WTC11 (cell line): ENCODE measurements at regions not wholly inside any gene's neighbourhood (a gene's known extent, or its start where the extent isn't known, plus 50 kb on each side); places are given as distances from the start of the nearest gene placed in this dataset.

ENCODE experiments used
- ATAC-seq: fragments of 200-7000 bp; cut with Tn5 transposase; 2 replicates; pipeline ENCODE4 v1.10.0; 2021; ENCODE audit warnings: mild to moderate bottlenecking, moderate library complexity
- CTCF ChIA-PET: fragments of 300-600 bp; sonication (Branson Sonifier 250); formaldehyde crosslinking; loops from one replicate; lab custom pipeline; 2021; ENCODE audit warnings: antibody characterized with exemption; lab: Charles Lee
- POLR2A ChIA-PET: fragments of 350-600 bp; sonication (Branson Sonifier 250); formaldehyde crosslinking; loops from one replicate; lab custom pipeline; 2021; ENCODE audit warnings: antibody characterized with exemption; lab: Charles Lee
- DNase-seq: peaks from one replicate; pipeline ENCODE4 v3.0.0; 2021; ENCODE audit warnings: low spot score
- H3K27ac Mint-ChIP-seq: 2 replicates; pipeline ENCODE4 v1.8.0; 2021; ENCODE audit warnings: mixed read lengths
- H3K27me3 Mint-ChIP-seq: 2 replicates; pipeline ENCODE4 v1.8.0; 2021; ENCODE audit warnings: low read depth, mild to moderate bottlenecking, moderate library complexity, mixed read lengths
- H3K36me3 Mint-ChIP-seq: 2 replicates; pipeline ENCODE4 v1.8.0; 2021; ENCODE audit warnings: mixed read lengths
- H3K4me1 Mint-ChIP-seq: 2 replicates; pipeline ENCODE4 v1.8.0; 2022; ENCODE audit warnings: mixed read lengths
- H3K4me3 Mint-ChIP-seq: 2 replicates; pipeline ENCODE4 v1.8.0; 2021; ENCODE audit warnings: mild to moderate bottlenecking, moderate library complexity, mixed read lengths
- H3K9me3 Mint-ChIP-seq: 2 replicates; pipeline ENCODE4 v1.8.0; 2021; ENCODE audit warnings: mixed read lengths
- CREM ChIP-seq: sonication (generic); formaldehyde crosslinking; IDR thresholded peaks from 2 replicates; pipeline ENCODE4 v1.8.1; 2022; ENCODE audit warnings: mild to moderate bottlenecking, missing genetic modification reagents, moderate library complexity
- GABPB1 ChIP-seq: sonication (generic); formaldehyde crosslinking; IDR thresholded peaks from 2 replicates; pipeline ENCODE4 v1.8.1; 2023; ENCODE audit warnings: mild to moderate bottlenecking, missing genetic modification reagents
- GTF2I ChIP-seq: fragments of 250-450 bp; sonication (Bioruptor Pico); conservative IDR thresholded peaks from 2 replicates; pipeline ENCODE4 v1.4.0; 2021; ENCODE audit warnings: mild to moderate bottlenecking
- IRF2 ChIP-seq: sonication (generic); formaldehyde crosslinking; IDR thresholded peaks from 2 replicates; pipeline ENCODE4 v1.8.0; 2022; ENCODE audit warnings: low read depth, missing genetic modification reagents, borderline replicate concordance
- NFATC4 ChIP-seq: fragments of 250-450 bp; sonication (Bioruptor Pico); IDR thresholded peaks from 2 replicates; pipeline ENCODE4 v1.9.0; 2021; ENCODE audit warnings: mild to moderate bottlenecking
- RELA ChIP-seq: sonication (generic); formaldehyde crosslinking; IDR thresholded peaks from 2 replicates; pipeline ENCODE4 v1.8.1; 2022; ENCODE audit warnings: missing genetic modification reagents, mild to moderate bottlenecking, borderline replicate concordance
- SOX15 ChIP-seq: fragments of 250-450 bp; sonication (Bioruptor Pico); IDR thresholded peaks from 2 replicates; pipeline ENCODE4 v1.9.0; 2021; ENCODE audit warnings: mild to moderate bottlenecking
- USF1 ChIP-seq: sonication (generic); formaldehyde crosslinking; IDR thresholded peaks from 2 replicates; pipeline ENCODE4 v1.8.0; 2022; ENCODE audit warnings: mild to moderate bottlenecking, missing genetic modification reagents
- ZNF232 ChIP-seq: sonication (generic); formaldehyde crosslinking; IDR thresholded peaks from 2 replicates; pipeline ENCODE4 v1.8.0; 2022; ENCODE audit warnings: mild to moderate bottlenecking, missing genetic modification reagents
- ZNF425 ChIP-seq: fragments of 250-450 bp; sonication (Bioruptor Pico); conservative IDR thresholded peaks from 2 replicates; pipeline ENCODE4 v1.9.0; 2021; ENCODE audit warnings: mild to moderate bottlenecking
- ZNF532 ChIP-seq: fragments of 250-450 bp; sonication (Bioruptor Pico); IDR thresholded peaks from 2 replicates; pipeline ENCODE4 v1.9.0; 2021; ENCODE audit warnings: mild to moderate bottlenecking, borderline replicate concordance
- ZNF671 ChIP-seq: fragments of 250-450 bp; sonication (Bioruptor Pico); IDR thresholded peaks from 2 replicates; pipeline ENCODE4 v1.8.0; 2021; ENCODE audit warnings: mild to moderate bottlenecking
- TF ChIP-seq, protein P1 (sequence below): sonication (generic); formaldehyde crosslinking; conservative IDR thresholded peaks from 2 replicates; pipeline ENCODE4 v1.8.1; 2023; ENCODE audit warnings: mild to moderate bottlenecking, low read depth, missing genetic modification reagents, moderate library complexity
- TF ChIP-seq, protein P2 (sequence below): sonication (generic); formaldehyde crosslinking; conservative IDR thresholded peaks from 2 replicates; pipeline ENCODE4 v1.8.1; 2022; ENCODE audit warnings: mild to moderate bottlenecking, missing genetic modification reagents
- TF ChIP-seq, protein P3 (sequence below): fragments of 250-450 bp; sonication (Bioruptor Pico); IDR thresholded peaks from 2 replicates; pipeline ENCODE4 v1.9.0; 2021; ENCODE audit warnings: moderate library complexity, mild to moderate bottlenecking, inconsistent platforms, borderline replicate concordance
- TF ChIP-seq, protein P4 (sequence below): sonication (generic); formaldehyde crosslinking; IDR thresholded peaks from 2 replicates; pipeline ENCODE4 v1.8.0; 2022; ENCODE audit warnings: mild to moderate bottlenecking, missing genetic modification reagents
- TF ChIP-seq, protein P5 (sequence below): sonication (generic); formaldehyde crosslinking; IDR thresholded peaks from 2 replicates; pipeline ENCODE4 v1.8.1; 2022; ENCODE audit warnings: missing genetic modification reagents, borderline replicate concordance

- TF ChIP-seq, protein P1, sequence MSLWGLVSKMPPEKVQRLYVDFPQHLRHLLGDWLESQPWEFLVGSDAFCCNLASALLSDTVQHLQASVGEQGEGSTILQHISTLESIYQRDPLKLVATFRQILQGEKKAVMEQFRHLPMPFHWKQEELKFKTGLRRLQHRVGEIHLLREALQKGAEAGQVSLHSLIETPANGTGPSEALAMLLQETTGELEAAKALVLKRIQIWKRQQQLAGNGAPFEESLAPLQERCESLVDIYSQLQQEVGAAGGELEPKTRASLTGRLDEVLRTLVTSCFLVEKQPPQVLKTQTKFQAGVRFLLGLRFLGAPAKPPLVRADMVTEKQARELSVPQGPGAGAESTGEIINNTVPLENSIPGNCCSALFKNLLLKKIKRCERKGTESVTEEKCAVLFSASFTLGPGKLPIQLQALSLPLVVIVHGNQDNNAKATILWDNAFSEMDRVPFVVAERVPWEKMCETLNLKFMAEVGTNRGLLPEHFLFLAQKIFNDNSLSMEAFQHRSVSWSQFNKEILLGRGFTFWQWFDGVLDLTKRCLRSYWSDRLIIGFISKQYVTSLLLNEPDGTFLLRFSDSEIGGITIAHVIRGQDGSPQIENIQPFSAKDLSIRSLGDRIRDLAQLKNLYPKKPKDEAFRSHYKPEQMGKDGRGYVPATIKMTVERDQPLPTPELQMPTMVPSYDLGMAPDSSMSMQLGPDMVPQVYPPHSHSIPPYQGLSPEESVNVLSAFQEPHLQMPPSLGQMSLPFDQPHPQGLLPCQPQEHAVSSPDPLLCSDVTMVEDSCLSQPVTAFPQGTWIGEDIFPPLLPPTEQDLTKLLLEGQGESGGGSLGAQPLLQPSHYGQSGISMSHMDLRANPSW (CRISPR knock-in tag): no peak
- TF ChIP-seq ZNF232 (no peak), CREM (CRISPR knock-in tag) (no peak), NFATC4 (no peak), ZNF532 (no peak), ZNF425 (no peak)
- TF ChIP-seq, protein P2, sequence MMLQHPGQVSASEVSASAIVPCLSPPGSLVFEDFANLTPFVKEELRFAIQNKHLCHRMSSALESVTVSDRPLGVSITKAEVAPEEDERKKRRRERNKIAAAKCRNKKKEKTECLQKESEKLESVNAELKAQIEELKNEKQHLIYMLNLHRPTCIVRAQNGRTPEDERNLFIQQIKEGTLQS: no peak
Measured at GRCh38 chr13:76160506-76160905, 524.4 kb downstream of the LMO7 start (continued).

DNA sequence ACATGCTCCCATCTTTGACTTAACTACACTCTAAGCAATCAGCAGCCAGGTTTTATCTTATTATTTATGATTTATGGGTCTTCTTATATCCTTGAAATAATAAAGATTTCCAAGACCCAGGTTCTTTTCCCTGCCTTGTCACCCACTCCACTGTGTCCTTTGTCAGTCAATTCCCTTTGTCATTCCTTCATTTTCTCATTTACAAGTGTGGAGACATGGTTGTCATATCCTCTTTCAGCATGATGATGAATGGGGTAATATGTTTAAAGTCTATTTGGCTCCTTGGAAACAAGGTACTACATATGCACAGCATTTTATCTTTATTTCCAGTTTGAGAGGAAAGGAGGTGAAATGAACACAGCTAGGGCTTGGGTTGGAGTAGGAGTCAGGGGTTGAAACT is 521.8 kb downstream of the LMO7 start:
- Mint-ChIP-seq H3K36me3 (no peaks in the 10 kb centered on the region), H3K27me3 (no peaks in the 10 kb centered on the region), H3K4me1 (peaks cover 14% of the 10 kb centered on the region), H3K27ac (no peak overlapping the region), H3K9me3 (no peaks in the 10 kb centered on the region), H3K4me3 (no peak overlapping the region)
- DNase-seq (no peak), ATAC-seq (no peak)
- ChIA-PET POLR2A (no interaction called here), CTCF (no interaction called here)
- no peak for TF ChIP-seq RELA (CRISPR knock-in tag)
- TF ChIP-seq, protein P3, sequence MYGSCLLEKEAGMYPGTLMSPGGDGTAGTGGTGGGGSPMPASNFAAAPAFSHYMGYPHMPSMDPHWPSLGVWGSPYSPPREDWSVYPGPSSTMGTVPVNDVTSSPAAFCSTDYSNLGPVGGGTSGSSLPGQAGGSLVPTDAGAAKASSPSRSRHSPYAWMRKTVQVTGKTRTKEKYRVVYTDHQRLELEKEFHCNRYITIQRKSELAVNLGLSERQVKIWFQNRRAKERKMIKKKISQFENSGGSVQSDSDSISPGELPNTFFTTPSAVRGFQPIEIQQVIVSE (CRISPR knock-in tag): no peak
- TF ChIP-seq IRF2 (CRISPR knock-in tag): no peak
- TF ChIP-seq, protein P4, sequence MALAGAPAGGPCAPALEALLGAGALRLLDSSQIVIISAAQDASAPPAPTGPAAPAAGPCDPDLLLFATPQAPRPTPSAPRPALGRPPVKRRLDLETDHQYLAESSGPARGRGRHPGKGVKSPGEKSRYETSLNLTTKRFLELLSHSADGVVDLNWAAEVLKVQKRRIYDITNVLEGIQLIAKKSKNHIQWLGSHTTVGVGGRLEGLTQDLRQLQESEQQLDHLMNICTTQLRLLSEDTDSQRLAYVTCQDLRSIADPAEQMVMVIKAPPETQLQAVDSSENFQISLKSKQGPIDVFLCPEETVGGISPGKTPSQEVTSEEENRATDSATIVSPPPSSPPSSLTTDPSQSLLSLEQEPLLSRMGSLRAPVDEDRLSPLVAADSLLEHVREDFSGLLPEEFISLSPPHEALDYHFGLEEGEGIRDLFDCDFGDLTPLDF (CRISPR knock-in tag): no peak
- no peak for TF ChIP-seq SOX15 (CRISPR knock-in tag)
- TF ChIP-seq GABPB1 (CRISPR knock-in tag): no peak
- TF ChIP-seq, protein P5, sequence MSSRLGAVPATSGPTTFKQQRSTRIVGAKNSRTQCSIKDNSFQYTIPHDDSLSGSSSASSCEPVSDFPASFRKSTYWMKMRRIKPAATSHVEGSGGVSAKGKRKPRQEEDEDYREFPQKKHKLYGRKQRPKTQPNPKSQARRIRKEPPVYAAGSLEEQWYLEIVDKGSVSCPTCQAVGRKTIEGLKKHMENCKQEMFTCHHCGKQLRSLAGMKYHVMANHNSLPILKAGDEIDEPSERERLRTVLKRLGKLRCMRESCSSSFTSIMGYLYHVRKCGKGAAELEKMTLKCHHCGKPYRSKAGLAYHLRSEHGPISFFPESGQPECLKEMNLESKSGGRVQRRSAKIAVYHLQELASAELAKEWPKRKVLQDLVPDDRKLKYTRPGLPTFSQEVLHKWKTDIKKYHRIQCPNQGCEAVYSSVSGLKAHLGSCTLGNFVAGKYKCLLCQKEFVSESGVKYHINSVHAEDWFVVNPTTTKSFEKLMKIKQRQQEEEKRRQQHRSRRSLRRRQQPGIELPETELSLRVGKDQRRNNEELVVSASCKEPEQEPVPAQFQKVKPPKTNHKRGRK (CRISPR knock-in tag): no peak
- TF ChIP-seq USF1 (CRISPR knock-in tag): no peak
- no peak for TF ChIP-seq GTF2I (CRISPR knock-in tag)
- TF ChIP-seq ZNF671 (CRISPR knock-in tag): no peak
